H9 (cell line): ENCODE measurements at regions not wholly inside any gene's neighbourhood (a gene's known extent, or its start where the extent isn't known, plus 50 kb on each side); places are given as distances from the start of the nearest gene placed in this dataset.

ENCODE experiments used
- DNase-seq: peaks from one replicate; pipeline ENCODE4 v3.0.0-alpha.2; 2017
- H2AFZ ChIP-seq: one replicate; pipeline ENCODE4 v1.6.1; 2013; ENCODE audit warnings: mild to moderate bottlenecking, low read length, control low read depth, moderate library complexity
- H2AK5ac ChIP-seq: 2 replicates; pipeline ENCODE4 v1.6.1; 2013; ENCODE audit warnings: low read length, control low read depth, mixed read lengths; ENCODE audit not compliant: insufficient read length
- H2BK120ac ChIP-seq: one replicate; pipeline ENCODE4 v1.6.1; 2013; ENCODE audit warnings: low read depth, mild to moderate bottlenecking, low read length, control low read depth, inconsistent platforms; ENCODE audit not compliant: poor library complexity, severe bottlenecking
- H2BK12ac ChIP-seq: 2 replicates; pipeline ENCODE4 v1.6.1; 2013; ENCODE audit warnings: low read length, control low read depth, mixed read lengths, low read depth; ENCODE audit not compliant: insufficient read length
- H2BK15ac ChIP-seq: 2 replicates; pipeline ENCODE4 v1.6.1; 2013; ENCODE audit warnings: low read depth, low read length, control low read depth
- H2BK20ac ChIP-seq: one replicate; pipeline ENCODE4 v1.6.1; 2013; ENCODE audit warnings: low read depth, mild to moderate bottlenecking, low read length, control low read depth, inconsistent platforms; ENCODE audit not compliant: poor library complexity, severe bottlenecking
- H2BK5ac ChIP-seq: 2 replicates; pipeline ENCODE4 v1.6.1; 2013; ENCODE audit warnings: low read length, control low read depth, mixed read lengths; ENCODE audit not compliant: insufficient read length
- H3K14ac ChIP-seq: 2 replicates; pipeline ENCODE4 v1.6.1; 2013; ENCODE audit warnings: low read length, control low read depth; ENCODE audit not compliant: insufficient read depth
- H3K18ac ChIP-seq: 2 replicates; pipeline ENCODE4 v1.6.1; 2013; ENCODE audit warnings: low read depth, mild to moderate bottlenecking, mixed read lengths, low read length, control low read depth; ENCODE audit not compliant: insufficient read length
- H3K23ac ChIP-seq: 2 replicates; pipeline ENCODE4 v1.6.1; 2013; ENCODE audit warnings: low read length, control low read depth, mixed read lengths, low read depth; ENCODE audit not compliant: insufficient read length
- H3K23me2 ChIP-seq: 2 replicates; pipeline ENCODE4 v1.6.1; 2013; ENCODE audit warnings: low read depth, mild to moderate bottlenecking, mixed read lengths, low read length, control low read depth; ENCODE audit not compliant: insufficient read length, poor library complexity, severe bottlenecking
- H3K27ac ChIP-seq: 2 replicates; pipeline ENCODE4 v1.5.1; 2013; ENCODE audit warnings: low read length, control low read depth, mixed read lengths, low read depth; ENCODE audit not compliant: insufficient read length
- H3K27me3 ChIP-seq: 2 replicates; pipeline ENCODE4 v1.6.1; 2013; ENCODE audit warnings: low read length, control low read depth, inconsistent platforms; ENCODE audit not compliant: insufficient read depth
- H3K4ac ChIP-seq: 2 replicates; pipeline ENCODE4 v1.6.1; 2013; ENCODE audit warnings: low read depth, mild to moderate bottlenecking, control low read depth, inconsistent platforms, low read length, moderate library complexity
- H3K4me1 ChIP-seq: 2 replicates; pipeline ENCODE4 v1.6.1; 2013; ENCODE audit warnings: low read length, control low read depth, inconsistent platforms; ENCODE audit not compliant: insufficient read depth
- H3K4me2 ChIP-seq: 2 replicates; pipeline ENCODE4 v1.6.1; 2013; ENCODE audit warnings: low read length, control low read depth, mixed read lengths; ENCODE audit not compliant: insufficient read length, insufficient read depth
- H3K56ac ChIP-seq: 2 replicates; pipeline ENCODE4 v1.6.1; 2013; ENCODE audit warnings: low read depth, mild to moderate bottlenecking, mixed read lengths, low read length, control low read depth; ENCODE audit not compliant: insufficient read length
- H3K79me1 ChIP-seq: 2 replicates; pipeline ENCODE4 v1.6.1; 2013; ENCODE audit warnings: low read depth, mild to moderate bottlenecking, moderate library complexity, low read length, control low read depth, inconsistent platforms; ENCODE audit not compliant: insufficient read depth, poor library complexity, severe bottlenecking
- H3K79me2 ChIP-seq: 2 replicates; pipeline ENCODE4 v1.6.1; 2013; ENCODE audit warnings: low read length, control low read depth, inconsistent platforms; ENCODE audit not compliant: insufficient read depth
- H3K9ac ChIP-seq: 2 replicates; pipeline ENCODE4 v1.6.1; 2013; ENCODE audit warnings: low read length, control low read depth, mixed read lengths; ENCODE audit not compliant: insufficient read length; ENCODE audit errors: extremely low read depth
- H3K9me3 ChIP-seq: one replicate; pipeline ENCODE4 v1.6.1; 2013; ENCODE audit warnings: low read depth, low read length, inconsistent platforms; ENCODE audit not compliant: control insufficient read depth
- H3T11ph ChIP-seq: one replicate; pipeline ENCODE4 v1.6.1; 2013; ENCODE audit warnings: mild to moderate bottlenecking, low read length, control low read depth, inconsistent platforms
- H4K20me1 ChIP-seq: one replicate; pipeline ENCODE4 v1.6.1; 2013; ENCODE audit not compliant: control insufficient read depth, insufficient read length, insufficient read depth
- H4K5ac ChIP-seq: 2 replicates; pipeline ENCODE4 v1.6.1; 2013; ENCODE audit warnings: low read depth, mild to moderate bottlenecking, mixed read lengths, low read length, control low read depth; ENCODE audit not compliant: insufficient read length
- H4K8ac ChIP-seq: replicated peaks from 2 replicates; pipeline ENCODE4 v1.6.1; 2013; ENCODE audit warnings: low read length, control low read depth, mixed read lengths, low read depth; ENCODE audit not compliant: insufficient read length
- H4K91ac ChIP-seq: 2 replicates; pipeline ENCODE4 v1.6.1; 2013; ENCODE audit warnings: low read depth, mild to moderate bottlenecking, moderate library complexity, mixed read lengths, low read length, control low read depth; ENCODE audit not compliant: insufficient read length
- H3K27ac Mint-ChIP-seq, 3 experiments: 2 replicates in 2 of 3; 3 replicates in 1 of 3; pipeline ENCODE4 v1.8.0; 2020 to 2021; ENCODE audit warnings: mixed read lengths in 3 of 3, mild to moderate bottlenecking in 1 of 3, moderate library complexity in 1 of 3
- H3K27me3 Mint-ChIP-seq: 2 replicates; pipeline ENCODE4 v1.8.0; 2021; ENCODE audit warnings: low read depth, mild to moderate bottlenecking, moderate library complexity, mixed read lengths
- H3K36me3 Mint-ChIP-seq, 3 experiments: 2 replicates in 2 of 3; 3 replicates in 1 of 3; pipeline ENCODE4 v1.8.0; 2020 to 2021; ENCODE audit warnings: low read depth in 3 of 3, mixed read lengths in 3 of 3; ENCODE audit not compliant: insufficient read depth in 1 of 3
- H3K4me1 Mint-ChIP-seq, 2 experiments: 2 replicates each; pipeline ENCODE4 v1.8.0; 2020; ENCODE audit warnings: mixed read lengths in 2 of 2
- H3K4me3 Mint-ChIP-seq, 2 experiments: 2 replicates in 1 of 2; 3 replicates in 1 of 2; pipeline ENCODE4 v1.8.0; 2020 to 2021; ENCODE audit warnings: mild to moderate bottlenecking in 2 of 2, mixed read lengths in 2 of 2, moderate library complexity in 1 of 2
- H3K9me3 Mint-ChIP-seq, 2 experiments: 2 replicates in 1 of 2; 3 replicates in 1 of 2; pipeline ENCODE4 v1.8.0; 2020; ENCODE audit warnings: mild to moderate bottlenecking in 2 of 2, mixed read lengths in 2 of 2, moderate library complexity in 1 of 2
- CTCF ChIP-seq: fragments of 200-600 bp; sonication (generic); conservative IDR thresholded peaks from 3 replicates; pipeline ENCODE4 v1.8.0; 2021; ENCODE audit warnings: antibody characterized with exemption, mild to moderate bottlenecking
- WGBS: extraction: QIAGEN DNeasy Blood & Tissue Kit; methylation state at CpG from one replicate; pipeline ENCODE4 v1.1.7; 2013; ENCODE audit warnings: missing lambda C conversion rate, low lambda C conversion rate, mixed read lengths; ENCODE audit not compliant: insufficient read length; ENCODE audit errors: extremely low coverage; 5-methylcytosine and 5-hydroxymethylcytosine counted together

- Histone ChIP-seq H3K4ac (no peak overlapping the region), H3K9ac (no peak overlapping the region), H3K23ac (no peak overlapping the region), H3K27ac (no peak overlapping the region), H2AK5ac (no peak overlapping the region), H4K8ac (no peak overlapping the region), H2BK15ac (no peak overlapping the region), H3K14ac (no peak overlapping the region), H3K18ac (no peak overlapping the region), H3K79me1 (no peaks in the 10 kb centered on the region), H3K79me2 (no peaks in the 10 kb centered on the region), H4K91ac (no peak overlapping the region), H3K27me3 (peaks cover 3% of the 10 kb centered on the region; the same call in 1 of the 2 replicates), H4K20me1 (no peaks in the 10 kb centered on the region), H4K5ac (no peak overlapping the region), H2BK20ac (no peak overlapping the region), H3T11ph (no peak overlapping the region), H3K4me2 (no peak overlapping the region), H3K56ac (no peak overlapping the region), H2BK12ac (no peak overlapping the region), H3K4me1 (no peaks in the 10 kb centered on the region; the same call in 1 of the 2 replicates), H3K9me3 (peaks cover 4% of the 10 kb centered on the region), H2BK120ac (no peak overlapping the region), H3K23me2 (no peaks in the 10 kb centered on the region), H2AFZ (no peak overlapping the region), H2BK5ac (no peak overlapping the region)
- Mint-ChIP-seq H3K36me3 (no peaks in the 10 kb centered on the region; a peak in 2 of 7 replicates), H3K9me3 (peaks cover 64 to 76% of the 10 kb centered on the region in 2 experiments), H3K27me3 (peaks cover 15% of the 10 kb centered on the region), H3K4me3 (no peak overlapping the region), H3K4me1 (peaks cover 3 to 9% of the 10 kb centered on the region in 2 experiments; a peak in 3 of 4 replicates), H3K27ac (no peak overlapping the region)
- no peak for TF ChIP-seq CTCF
- WGBS: no CpG with 5 or more reads among the region's 6 CpGs
- DNase-seq: no peak
Observed at GRCh38 chrX:68922013-68922412, 93.2 kb downstream of the EFNB1 start.
